Mesothelial cell of epicardium (in vitro differentiated cells): ENCODE measurements at regions not wholly inside any gene's neighbourhood (a gene's known extent, or its start where the extent isn't known, plus 50 kb on each side); places are given as distances from the start of the nearest gene placed in this dataset.

Experiments used
- DNase-seq, 2 experiments: peaks; one replicate each; pipeline ENCODE4 v3.0.0; 2021; ENCODE audit warnings: low spot score in 2 of 2; ENCODE audit not compliant: unreplicated experiment in 2 of 2
- H3K27ac Mint-ChIP-seq: 2 replicates; pipeline ENCODE4 v1.8.0; 2021; ENCODE audit warnings: mixed read lengths
- H3K27me3 Mint-ChIP-seq: 2 replicates; pipeline ENCODE4 v1.8.0; 2021; ENCODE audit warnings: low read depth, mixed read lengths
- H3K36me3 Mint-ChIP-seq: 2 replicates; pipeline ENCODE4 v1.8.0; 2021; ENCODE audit warnings: mixed read lengths
- H3K4me1 Mint-ChIP-seq: 2 replicates; pipeline ENCODE4 v1.8.0; 2021; ENCODE audit warnings: mixed read lengths
- H3K4me3 Mint-ChIP-seq: 2 replicates; pipeline ENCODE4 v1.8.0; 2021; ENCODE audit warnings: mild to moderate bottlenecking, moderate library complexity, mixed read lengths
- H3K9me3 Mint-ChIP-seq: 2 replicates; pipeline ENCODE4 v1.8.0; 2021; ENCODE audit warnings: mixed read lengths
- TF ChIP-seq, protein P1 (sequence below): fragments of 200-600 bp; sonication (generic); IDR thresholded peaks from one replicate; pipeline ENCODE4 v1.5.0; 2021; ENCODE audit warnings: antibody characterized with exemption; ENCODE audit not compliant: unreplicated experiment

DNA sequence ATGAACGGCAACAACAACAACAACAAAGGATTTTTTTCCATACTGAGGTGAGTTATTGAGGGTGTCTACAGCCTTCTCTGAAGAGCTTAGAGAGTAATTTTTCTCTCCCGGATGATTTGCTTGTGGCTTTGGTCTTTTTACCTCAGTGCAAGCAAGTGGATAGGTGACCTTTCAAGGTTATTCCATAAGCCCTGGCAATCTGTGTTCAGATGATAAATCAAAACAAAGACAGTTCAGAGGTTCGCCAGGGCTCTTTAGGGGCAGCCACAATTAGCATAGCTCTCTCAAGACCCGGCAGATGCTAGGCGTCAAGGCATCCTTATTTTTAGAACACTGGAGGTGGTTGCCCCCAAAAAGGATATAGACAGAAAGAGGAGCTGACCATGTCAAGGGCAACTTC lies 417.9 kb upstream of the C9orf72 start:
- peaks cover 10% of the 10 kb centered on the region for H3K4me1 Mint-ChIP-seq
- no peaks in the 10 kb centered on the region for H3K27me3 Mint-ChIP-seq
- no peak for DNase-seq
- no peak overlapping the region for H3K27ac Mint-ChIP-seq
- H3K36me3 Mint-ChIP-seq, result peaks cover 2% of the 10 kb centered on the region
- H3K9me3 Mint-ChIP-seq, result peaks cover 8% of the 10 kb centered on the region
- no peak overlapping the region for H3K4me3 Mint-ChIP-seq
- TF ChIP-seq, protein P1, sequence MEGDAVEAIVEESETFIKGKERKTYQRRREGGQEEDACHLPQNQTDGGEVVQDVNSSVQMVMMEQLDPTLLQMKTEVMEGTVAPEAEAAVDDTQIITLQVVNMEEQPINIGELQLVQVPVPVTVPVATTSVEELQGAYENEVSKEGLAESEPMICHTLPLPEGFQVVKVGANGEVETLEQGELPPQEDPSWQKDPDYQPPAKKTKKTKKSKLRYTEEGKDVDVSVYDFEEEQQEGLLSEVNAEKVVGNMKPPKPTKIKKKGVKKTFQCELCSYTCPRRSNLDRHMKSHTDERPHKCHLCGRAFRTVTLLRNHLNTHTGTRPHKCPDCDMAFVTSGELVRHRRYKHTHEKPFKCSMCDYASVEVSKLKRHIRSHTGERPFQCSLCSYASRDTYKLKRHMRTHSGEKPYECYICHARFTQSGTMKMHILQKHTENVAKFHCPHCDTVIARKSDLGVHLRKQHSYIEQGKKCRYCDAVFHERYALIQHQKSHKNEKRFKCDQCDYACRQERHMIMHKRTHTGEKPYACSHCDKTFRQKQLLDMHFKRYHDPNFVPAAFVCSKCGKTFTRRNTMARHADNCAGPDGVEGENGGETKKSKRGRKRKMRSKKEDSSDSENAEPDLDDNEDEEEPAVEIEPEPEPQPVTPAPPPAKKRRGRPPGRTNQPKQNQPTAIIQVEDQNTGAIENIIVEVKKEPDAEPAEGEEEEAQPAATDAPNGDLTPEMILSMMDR, result no peak

DNA sequence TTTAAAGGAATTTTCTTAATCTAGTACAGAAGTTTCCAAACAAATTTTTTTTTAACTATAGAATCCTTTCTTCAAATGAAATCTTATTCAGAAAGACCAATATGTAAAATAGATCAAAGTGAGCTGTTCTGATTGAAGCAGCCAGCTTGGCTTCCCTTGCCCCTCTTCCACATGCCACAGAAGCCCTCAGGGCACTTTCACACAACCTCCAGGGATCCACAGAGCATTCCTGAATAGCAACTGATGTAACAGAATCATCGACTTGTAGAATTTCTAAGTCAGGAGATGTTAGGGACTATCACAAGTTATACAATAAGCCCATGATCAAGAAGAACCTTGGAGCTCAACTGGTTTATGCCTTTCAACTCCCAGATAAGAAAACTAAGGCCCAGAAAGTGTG lies 427.8 kb upstream of the C9orf72 start:
- DNase-seq, result no peak
- Mint-ChIP-seq H3K9me3 (no peaks in the 10 kb centered on the region), H3K4me3 (no peak overlapping the region), H3K27ac (no peak overlapping the region), H3K27me3 (no peaks in the 10 kb centered on the region), H3K36me3 (no peaks in the 10 kb centered on the region), H3K4me1 (peaks cover 13% of the 10 kb centered on the region)
- TF ChIP-seq, protein P1, result no peak

DNA sequence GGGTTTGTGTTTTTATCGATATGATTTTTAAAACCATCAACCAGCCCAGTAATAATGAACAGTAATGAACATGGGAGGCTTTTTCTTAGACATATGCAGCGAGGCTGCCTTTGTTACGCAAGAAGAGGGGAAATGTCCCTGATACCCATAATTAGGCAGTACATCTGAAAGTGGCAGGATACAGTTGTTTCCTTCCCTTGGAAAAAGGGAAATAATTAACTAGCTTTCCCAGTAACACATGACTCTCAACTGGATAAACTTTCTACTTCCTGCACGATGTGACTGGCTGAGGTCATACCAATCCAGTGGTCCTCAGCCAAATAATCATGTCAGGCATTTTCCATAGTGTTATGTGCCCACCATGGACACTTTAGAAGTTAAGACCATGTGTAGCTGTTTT lies 431.6 kb upstream of the C9orf72 start:
- Mint-ChIP-seq H3K27ac (no peak overlapping the region), H3K4me1 (peaks cover 13% of the 10 kb centered on the region), H3K4me3 (no peak overlapping the region), H3K36me3 (no peaks in the 10 kb centered on the region), H3K27me3 (no peaks in the 10 kb centered on the region), H3K9me3 (peaks cover 6% of the 10 kb centered on the region)
- DNase-seq, result no peak
- TF ChIP-seq, protein P1, result no peak

DNA sequence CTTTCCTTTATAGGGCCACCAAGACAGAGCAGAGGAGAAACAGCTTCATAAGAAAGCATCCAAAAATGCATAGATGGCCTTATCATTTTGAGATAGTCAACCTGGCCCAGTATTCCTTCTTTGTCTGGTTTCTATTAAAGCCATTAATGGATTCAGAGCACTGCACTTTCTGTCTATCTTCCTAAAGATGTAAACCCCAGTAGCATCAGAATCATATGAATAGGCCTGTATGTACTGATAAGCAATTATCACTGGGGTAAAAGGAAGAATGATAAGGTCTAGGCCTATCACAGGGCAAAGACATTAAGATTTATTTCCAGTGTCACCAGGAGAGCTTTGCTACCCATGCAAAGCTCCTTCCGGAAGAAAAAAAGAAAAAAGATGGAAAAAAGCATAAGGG lies 432.5 kb upstream of the C9orf72 start:
- H3K27ac Mint-ChIP-seq, result no peak overlapping the region
- TF ChIP-seq, protein P1, result no peak
- H3K9me3 Mint-ChIP-seq, result peaks cover 7% of the 10 kb centered on the region
- DNase-seq, result no peak
- no peaks in the 10 kb centered on the region for H3K36me3 Mint-ChIP-seq
- H3K27me3 Mint-ChIP-seq, result no peaks in the 10 kb centered on the region
- H3K4me3 Mint-ChIP-seq, result no peak overlapping the region
- peaks cover 5% of the 10 kb centered on the region for H3K4me1 Mint-ChIP-seq

DNA sequence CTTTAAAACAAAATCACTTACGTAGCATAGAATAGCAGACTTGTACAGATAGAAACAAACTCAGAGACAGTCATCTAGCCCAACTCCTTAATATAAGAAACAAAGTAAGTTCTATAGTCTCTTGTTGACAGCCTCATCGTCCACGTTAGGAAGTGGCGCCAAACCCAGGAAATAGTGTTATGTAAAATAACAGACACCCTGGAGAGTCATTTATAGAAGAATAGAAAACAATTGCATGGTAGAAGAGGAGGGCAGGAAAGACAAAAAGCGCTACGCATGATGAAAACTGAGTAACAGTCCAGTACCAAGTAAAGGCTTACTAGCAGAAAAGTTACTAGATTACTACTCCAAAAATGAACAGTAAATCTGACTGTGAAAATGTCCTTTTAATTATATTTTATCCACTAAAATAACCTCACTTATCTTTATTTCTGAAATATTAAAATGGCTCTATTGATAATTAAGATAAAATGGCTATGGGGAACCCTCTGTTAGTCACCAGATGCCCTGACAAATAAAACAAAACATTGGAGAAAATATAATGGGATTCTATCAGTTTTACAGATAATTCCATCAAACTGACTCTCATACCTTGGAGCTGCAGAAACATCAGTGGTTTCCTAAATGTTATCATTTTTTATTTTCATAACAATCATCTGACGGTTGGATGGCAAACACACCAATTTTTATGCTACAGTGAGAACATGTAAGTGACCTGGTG lies 434.0 kb upstream of the C9orf72 start:
- no peaks in the 10 kb centered on the region for H3K27me3 Mint-ChIP-seq
- peaks cover 2% of the 10 kb centered on the region for H3K4me1 Mint-ChIP-seq
- no peak overlapping the region for H3K27ac Mint-ChIP-seq
- peaks cover 7% of the 10 kb centered on the region for H3K9me3 Mint-ChIP-seq
- no peaks in the 10 kb centered on the region for H3K36me3 Mint-ChIP-seq
- no peak for DNase-seq
- H3K4me3 Mint-ChIP-seq, result no peak overlapping the region
- TF ChIP-seq, protein P1, result no peak
